MV-4-11 (cell line): ENCODE measurements at regions not wholly inside any gene's neighbourhood (a gene's known extent, or its start where the extent isn't known, plus 50 kb on each side); places are given as distances from the start of the nearest gene placed in this dataset.
A peak's percentile ranks its signal among the peaks of the same experiment; 100 is the strongest.

Experiments used
- DNase-seq: peaks from one replicate; lab custom pipeline; 2025; lab: John Stamatoyannopoulos, UW

- DNase-seq = no peak
Measured at GRCh38 chr7:46011501-46011900, 90.4 kb upstream of the IGFBP3 start.

DNA sequence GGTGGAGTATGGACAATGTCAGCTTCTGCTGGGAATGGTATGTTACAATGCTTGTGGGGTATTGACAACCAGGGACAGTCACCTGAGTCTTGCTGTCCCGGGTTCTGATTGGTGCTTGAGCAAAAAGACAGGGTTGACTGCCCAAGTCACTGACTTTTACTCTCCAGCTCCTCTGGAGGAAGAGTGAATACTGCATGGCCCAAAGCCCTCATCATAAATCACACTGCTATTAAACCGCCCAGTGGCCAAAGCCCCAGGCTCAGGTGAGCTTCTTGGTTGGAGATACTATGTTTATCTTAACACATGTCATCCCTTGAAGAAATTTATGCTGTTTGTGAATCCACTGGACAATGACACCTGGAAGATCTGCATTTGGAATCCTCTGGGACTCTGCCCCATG, 90.0 kb upstream of the IGFBP3 start:
- no peak for DNase-seq

DNA sequence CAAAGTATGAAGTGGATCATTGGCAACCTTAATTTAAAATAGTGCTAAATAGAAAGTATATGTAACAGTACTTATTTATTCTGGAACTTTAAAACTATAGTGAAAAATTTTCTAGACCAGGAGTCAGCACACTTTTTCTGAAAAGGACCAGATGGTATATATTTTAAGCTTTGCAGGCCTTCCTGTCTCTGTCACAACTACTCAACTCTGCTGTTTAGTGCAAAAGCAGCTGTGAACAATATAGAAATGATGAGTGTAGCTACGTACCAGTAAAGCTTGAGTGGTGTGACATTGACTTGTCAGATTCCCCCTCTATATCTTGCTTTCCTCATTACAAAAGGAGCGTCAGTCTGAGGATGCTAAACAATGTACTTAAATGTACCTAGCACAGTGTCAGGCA, 88.1 kb upstream of the IGFBP3 start:
- no peak for DNase-seq

GRCh38 chr7:46007990-46008643, 87.0 kb upstream of the IGFBP3 start:
- no peak for DNase-seq

- DNase-seq = no peak
Measured at GRCh38 chr7:46007194-46007593, 86.1 kb upstream of the IGFBP3 start.

DNA sequence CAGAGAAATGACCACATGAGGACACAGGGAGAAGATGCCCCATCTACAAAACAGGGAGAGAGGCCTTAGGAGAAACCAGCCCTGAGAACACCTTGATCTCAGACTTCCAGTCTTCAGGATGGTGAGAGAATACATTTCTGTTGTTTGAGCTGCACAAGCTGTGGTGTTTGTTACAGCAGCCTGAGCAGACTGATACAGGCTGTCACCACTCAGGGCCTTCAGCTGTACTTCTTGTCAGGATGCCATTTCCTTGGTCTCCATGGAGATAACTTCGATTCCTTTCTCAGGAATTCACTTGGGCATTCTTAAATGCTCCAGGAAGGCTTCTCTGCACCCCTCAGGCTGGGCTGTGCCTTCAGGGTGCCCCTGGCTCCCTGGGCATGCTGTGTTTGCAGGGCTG, 85.7 kb upstream of the IGFBP3 start:
- no peak for DNase-seq

GRCh38 chr7:46006212-46006611, 85.1 kb upstream of the IGFBP3 start:
- DNase-seq = no peak

GRCh38 chr7:46004965-46005364, 83.9 kb upstream of the IGFBP3 start:
- no peak for DNase-seq

DNA sequence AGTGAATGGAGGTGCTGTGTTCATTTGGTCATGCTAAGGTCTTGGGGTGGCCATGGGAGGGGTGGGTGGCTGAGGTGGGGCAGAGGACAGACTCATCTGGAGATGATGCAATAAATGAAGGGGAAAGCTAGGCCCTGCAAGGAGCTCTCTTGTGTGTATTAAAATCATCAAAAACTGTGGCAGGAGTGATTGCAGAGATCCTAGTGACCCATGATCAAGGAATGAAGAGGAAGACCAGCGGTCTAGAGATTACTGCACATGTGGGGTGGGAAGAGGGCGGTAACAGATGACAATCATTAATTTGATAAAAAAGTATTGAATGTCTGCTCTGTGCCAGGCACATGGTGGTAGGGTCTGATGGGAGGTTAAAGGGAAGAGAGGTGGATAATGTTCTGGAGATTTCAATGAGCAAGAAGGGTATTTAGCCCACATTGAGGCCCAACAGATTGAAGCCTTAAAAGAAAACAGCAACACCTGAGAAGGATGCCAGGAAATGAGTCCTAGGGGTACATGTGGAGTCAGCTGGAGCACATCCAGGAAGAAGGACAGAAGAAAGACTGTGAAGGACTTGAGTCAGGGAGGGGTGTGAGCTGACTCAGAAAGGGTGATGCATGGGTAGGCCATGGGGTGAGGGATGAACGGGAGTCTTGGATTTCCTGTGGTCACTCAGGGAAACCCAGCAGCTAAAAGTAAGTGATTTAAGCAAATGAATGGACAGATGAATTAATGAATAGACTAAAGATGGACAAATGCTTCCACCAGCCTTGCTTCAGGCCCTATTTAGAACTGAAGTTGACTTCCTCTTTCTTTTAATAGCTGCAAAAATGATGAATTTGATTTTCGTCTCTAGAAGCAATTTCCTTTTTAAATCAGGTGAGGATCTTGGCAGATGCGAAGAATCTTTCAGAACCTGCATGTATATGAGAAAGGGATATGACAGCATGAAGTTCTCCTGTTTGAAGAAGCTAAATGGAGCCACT, 83.1 kb upstream of the IGFBP3 start:
- peak; percentile 1 for DNase-seq

GRCh38 chr7:46003161-46003560, 82.1 kb upstream of the IGFBP3 start:
- DNase-seq = no peak

DNA sequence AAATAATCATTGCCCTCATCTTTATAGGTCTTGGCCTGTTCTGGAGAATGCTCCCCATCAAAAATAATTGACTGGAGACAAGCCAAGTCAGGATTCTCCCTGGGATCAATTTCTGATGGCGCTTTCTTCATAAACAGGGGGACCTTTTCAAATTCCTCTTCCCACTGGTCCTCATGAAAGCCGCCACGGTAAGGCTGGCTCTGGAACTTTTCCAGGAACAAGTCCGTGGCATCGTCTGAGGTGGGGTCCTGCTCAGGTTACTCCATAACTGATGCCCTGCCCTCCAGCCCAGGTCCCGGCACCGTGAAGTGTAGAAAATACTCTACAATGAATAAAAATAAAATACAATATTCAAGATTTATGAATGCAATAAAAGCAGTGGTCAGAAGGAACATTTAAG, 79.4 kb upstream of the IGFBP3 start:
- DNase-seq = no peak

GRCh38 chr7:45999541-45999940, 78.5 kb upstream of the IGFBP3 start:
- no peak for DNase-seq

GRCh38 chr7:45998506-45998905, 77.4 kb upstream of the IGFBP3 start:
- no peak for DNase-seq

GRCh38 chr7:45993621-45994020, 72.5 kb upstream of the IGFBP3 start:
- DNase-seq = no peak

DNA sequence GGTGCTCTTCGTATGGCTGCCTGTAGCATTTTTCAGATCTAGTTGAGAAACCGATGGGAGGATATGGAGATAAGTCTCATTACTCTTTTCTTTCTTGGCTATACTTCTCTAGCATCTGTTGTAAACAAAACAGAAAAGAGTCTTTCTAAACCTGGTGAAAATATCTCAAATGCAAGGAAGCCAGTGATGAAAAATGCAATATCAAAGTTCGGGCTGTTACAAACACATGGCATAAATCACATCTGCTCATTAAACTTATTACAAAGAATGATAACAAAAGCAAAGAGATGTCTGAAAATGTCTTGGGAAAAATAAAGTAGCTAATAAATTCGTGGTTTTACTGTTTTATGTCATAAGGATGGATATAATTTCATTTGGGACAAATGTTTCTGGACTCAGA, 71.8 kb upstream of the IGFBP3 start:
- DNase-seq = no peak

DNA sequence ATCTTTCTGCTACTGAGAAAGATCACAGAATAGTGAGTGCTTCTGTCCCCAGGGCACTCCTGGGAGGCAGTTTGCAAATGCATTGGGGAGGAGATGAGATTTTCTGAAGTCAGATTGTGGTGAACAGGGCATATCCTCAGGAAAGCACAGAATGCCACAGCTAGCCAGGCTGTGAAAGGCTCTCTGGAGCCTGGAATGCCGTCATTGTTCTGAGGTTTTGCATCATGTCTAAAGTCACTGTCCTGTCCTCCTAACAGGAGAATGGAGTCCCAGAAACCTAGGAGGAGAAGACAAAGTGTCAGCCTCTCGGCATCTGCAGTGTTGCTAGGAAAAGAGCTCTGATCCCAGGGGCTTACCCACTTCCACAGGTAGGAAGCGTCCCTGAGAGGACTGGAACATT, 69.2 kb upstream of the IGFBP3 start:
- DNase-seq = no peak

- no peak for DNase-seq
Measured at GRCh38 chr7:45988405-45989057, 67.5 kb upstream of the IGFBP3 start.

GRCh38 chr7:45987521-45988290, 66.6 kb upstream of the IGFBP3 start:
- DNase-seq = no peak

DNA sequence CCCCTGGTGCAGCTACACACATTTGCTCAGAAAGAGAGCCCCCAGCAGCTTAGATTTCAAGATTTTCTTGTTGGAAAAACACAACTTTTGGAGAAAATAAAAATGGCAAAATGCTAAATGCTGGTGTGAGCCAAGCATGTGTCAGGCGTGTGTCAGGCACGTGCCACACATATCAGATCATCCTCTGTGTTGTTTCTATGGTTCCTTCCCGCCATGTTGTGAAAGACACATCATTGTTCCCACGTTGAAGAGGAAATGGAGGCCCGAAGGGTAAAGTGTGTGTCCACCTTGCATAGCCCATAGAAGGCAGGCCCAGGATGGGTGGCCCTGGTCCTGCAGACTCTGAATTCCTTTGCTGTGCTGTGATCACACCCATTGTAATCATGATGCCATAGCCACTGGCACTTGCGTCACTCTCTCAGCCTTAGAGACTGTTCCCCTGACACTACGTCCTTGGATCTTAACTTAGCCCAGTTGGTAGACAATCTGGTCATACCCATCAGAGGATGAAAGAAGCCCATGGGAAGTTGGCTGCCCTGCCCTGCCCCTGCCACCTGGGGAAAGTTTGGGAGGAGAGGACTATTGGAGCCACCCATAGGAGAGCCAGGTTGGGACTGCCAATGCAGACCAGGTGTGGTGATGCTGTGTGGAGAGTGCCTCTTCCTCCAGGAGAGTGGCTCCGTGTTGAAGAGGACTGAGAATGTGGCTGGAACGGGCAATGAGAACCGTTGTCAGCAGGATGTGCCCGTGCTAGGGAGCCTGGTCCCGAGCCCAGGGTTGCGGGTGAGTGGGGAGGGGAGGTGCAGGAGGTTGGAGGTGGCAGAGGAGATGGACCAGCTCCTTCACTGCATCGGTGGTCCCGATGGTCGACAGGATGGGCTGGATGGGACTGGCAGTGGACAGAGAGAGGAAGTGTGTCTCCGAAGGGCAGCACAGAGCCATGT, 65.6 kb upstream of the IGFBP3 start:
- DNase-seq = no peak

- peak; percentile 1 for DNase-seq
Measured at GRCh38 chr7:45985902-45986301, 64.8 kb upstream of the IGFBP3 start.
